IMR-90 (cell line): ENCODE measurements at regions not wholly inside any gene's neighbourhood (a gene's known extent, or its start where the extent isn't known, plus 50 kb on each side); places are given as distances from the start of the nearest gene placed in this dataset.

ENCODE experiments used
- ATAC-seq: fragments of 200-7000 bp; cut with Tn5 transposase; 2 replicates; pipeline ENCODE4 v1.9.1; 2020; ENCODE audit warnings: low read depth, mild to moderate bottlenecking, moderate library complexity
- BruUV-seq: library from RNA; stranded (reverse); fragments of 400-500 nt; replicated peaks from 2 replicates; lab custom pipeline; 2021; lab: Mats Ljungman, UMichigan
- CTCF ChIA-PET: fragments of 300-600 bp; formaldehyde crosslinking; extraction: SDS; loops from one replicate; lab custom pipeline; 2021; ENCODE audit warnings: antibody characterized with exemption; lab: Yijun Ruan, JAX
- POLR2A ChIA-PET: fragments of 300-600 bp; sonication (Branson Sonifier 250); formaldehyde crosslinking; loops from one replicate; lab custom pipeline; 2022; ENCODE audit warnings: antibody characterized with exemption; ENCODE audit not compliant: unreplicated experiment; lab: Charles Lee
- DNase-seq: peaks from one replicate; pipeline ENCODE4 v3.0.0; 2013
- H2AFZ ChIP-seq: replicated peaks from 2 replicates; pipeline ENCODE3; 2013; ENCODE audit warnings: low read length, mild to moderate bottlenecking; ENCODE audit not compliant: poor library complexity
- H2AK5ac ChIP-seq: 2 replicates; pipeline ENCODE4 v1.6.1; 2013; ENCODE audit warnings: low read depth, low read length, inconsistent platforms
- H2AK9ac ChIP-seq: replicated peaks from 2 replicates; pipeline ENCODE3; 2013; ENCODE audit warnings: mild to moderate bottlenecking, low read depth, low read length, moderate library complexity; ENCODE audit not compliant: poor library complexity
- H2BK120ac ChIP-seq: 2 replicates; pipeline ENCODE4 v1.6.1; 2013; ENCODE audit warnings: low read depth, low read length, inconsistent platforms
- H2BK15ac ChIP-seq: 3 replicates; pipeline ENCODE4 v1.6.1; 2013; ENCODE audit warnings: low read depth, low read length, inconsistent platforms
- H2BK20ac ChIP-seq: 2 replicates; pipeline ENCODE4 v1.6.1; 2013; ENCODE audit warnings: low read depth, mild to moderate bottlenecking, inconsistent platforms, low read length, moderate library complexity
- H2BK5ac ChIP-seq: 2 replicates; pipeline ENCODE4 v1.6.1; 2013; ENCODE audit warnings: mild to moderate bottlenecking, low read depth, low read length, inconsistent platforms; ENCODE audit not compliant: poor library complexity, severe bottlenecking
- H3K14ac ChIP-seq: replicated peaks from 2 replicates; pipeline ENCODE4 v1.6.1; 2013; ENCODE audit warnings: low read depth, low read length, inconsistent platforms
- H3K18ac ChIP-seq: 2 replicates; pipeline ENCODE4 v1.6.1; 2013; ENCODE audit warnings: low read depth, low read length, control low read depth
- H3K23ac ChIP-seq: 2 replicates; pipeline ENCODE4 v1.6.1; 2013; ENCODE audit warnings: low read depth, low read length, inconsistent platforms
- H3K27ac ChIP-seq: 2 replicates; pipeline ENCODE4 v1.5.1; 2013; ENCODE audit warnings: mild to moderate bottlenecking, control low read depth, low read length; ENCODE audit not compliant: insufficient read depth
- H3K27me3 ChIP-seq: 2 replicates; pipeline ENCODE4 v1.6.1; 2013; ENCODE audit warnings: low read length; ENCODE audit not compliant: control insufficient read depth, insufficient read depth
- H3K36me3 ChIP-seq: 2 replicates; pipeline ENCODE4 v1.6.1; 2013; ENCODE audit warnings: low read length, mixed read lengths; ENCODE audit not compliant: control insufficient read depth, insufficient read depth
- H3K4ac ChIP-seq: 2 replicates; pipeline ENCODE4 v1.6.1; 2013; ENCODE audit warnings: low read depth, low read length, inconsistent platforms
- H3K4me1 ChIP-seq: 2 replicates; pipeline ENCODE4 v1.6.1; 2013; ENCODE audit warnings: low read length, mixed read lengths; ENCODE audit not compliant: control insufficient read depth, insufficient read depth
- H3K4me2 ChIP-seq: 2 replicates; pipeline ENCODE4 v1.6.1; 2013; ENCODE audit warnings: low read depth, mild to moderate bottlenecking, control low read depth, low read length, moderate library complexity
- H3K4me3 ChIP-seq: 2 replicates; pipeline ENCODE4 v1.5.1; 2013; ENCODE audit warnings: low read depth, mild to moderate bottlenecking, control low read depth, low read length, moderate library complexity; ENCODE audit not compliant: insufficient read depth
- H3K56ac ChIP-seq: 2 replicates; pipeline ENCODE4 v1.6.1; 2013; ENCODE audit warnings: low read length, inconsistent platforms; ENCODE audit not compliant: insufficient read depth; ENCODE audit errors: extremely low read depth
- H3K79me1 ChIP-seq, 2 experiments: 2 replicates each; pipeline ENCODE4 v1.6.1; 2013; ENCODE audit warnings: low read length in 2 of 2, inconsistent platforms in 1 of 2, low read depth in 1 of 2
- H3K9ac ChIP-seq: 2 replicates; pipeline ENCODE4 v1.6.1; 2013; ENCODE audit warnings: low read depth, low read length, control low read depth
- H3K9me1 ChIP-seq: 2 replicates; pipeline ENCODE4 v1.6.1; 2013; ENCODE audit warnings: low read length, inconsistent platforms; ENCODE audit not compliant: insufficient read depth
- H3K9me3 ChIP-seq: 2 replicates; pipeline ENCODE4 v1.6.1; 2013; ENCODE audit warnings: low read length; ENCODE audit not compliant: control insufficient read depth, insufficient read depth
- H4K20me1 ChIP-seq: 2 replicates; pipeline ENCODE4 v1.6.1; 2013; ENCODE audit warnings: low read length, inconsistent platforms; ENCODE audit not compliant: insufficient read depth
- H4K5ac ChIP-seq: 2 replicates; pipeline ENCODE4 v1.6.1; 2013; ENCODE audit warnings: mild to moderate bottlenecking, low read depth, low read length, control low read depth
- H4K8ac ChIP-seq, 2 experiments: 2 replicates each; pipeline ENCODE4 v1.6.1; 2013; ENCODE audit warnings: low read depth in 2 of 2, low read length in 2 of 2, control low read depth in 1 of 2, inconsistent platforms in 1 of 2
- H4K91ac ChIP-seq: 2 replicates; pipeline ENCODE4 v1.6.1; 2013; ENCODE audit warnings: low read depth, low read length, inconsistent platforms; ENCODE audit not compliant: insufficient read depth
- BHLHE40 ChIP-seq: fragments of 150-350 bp; IDR thresholded peaks from 2 replicates; pipeline ENCODE4 v1.6.1; 2016; ENCODE audit warnings: mild to moderate bottlenecking, low read depth, low read length
- CEBPB ChIP-seq: IDR thresholded peaks from 2 replicates; pipeline ENCODE4 v1.6.1; 2012; ENCODE audit warnings: low read depth, low read length, improper control_type of control experiment
- CHD1 ChIP-seq: IDR thresholded peaks from 2 replicates; pipeline ENCODE4 v1.6.1; 2012; ENCODE audit warnings: low read depth, low read length, improper control_type of control experiment
- CTCF ChIP-seq: conservative IDR thresholded peaks from 2 replicates; pipeline ENCODE4 v1.5.1; 2012; ENCODE audit warnings: mild to moderate bottlenecking, low read depth, low read length, improper control_type of control experiment
- ELK1 ChIP-seq: fragments of 150-350 bp; IDR thresholded peaks from 2 replicates; pipeline ENCODE4 v1.6.1; 2016; ENCODE audit warnings: low read depth, mild to moderate bottlenecking, low read length, moderate library complexity, borderline replicate concordance
- FOS ChIP-seq: fragments of 150-350 bp; IDR thresholded peaks from 2 replicates; pipeline ENCODE4 v1.6.1; 2016; ENCODE audit warnings: low read depth, low read length
- MAFK ChIP-seq: IDR thresholded peaks from 2 replicates; pipeline ENCODE4 v1.6.1; 2012; ENCODE audit warnings: low read depth, low read length, improper control_type of control experiment
- MAZ ChIP-seq: IDR thresholded peaks from 2 replicates; pipeline ENCODE4 v1.6.1; 2012; ENCODE audit warnings: low read depth, mild to moderate bottlenecking, low read length, improper control_type of control experiment, moderate library complexity, borderline replicate concordance
- MXI1 ChIP-seq: IDR thresholded peaks from 2 replicates; pipeline ENCODE4 v1.6.1; 2012; ENCODE audit warnings: low read depth, mild to moderate bottlenecking, low read length, moderate library complexity, borderline replicate concordance
- NFE2L2 ChIP-seq: fragments of 150-350 bp; IDR thresholded peaks from 2 replicates; pipeline ENCODE4 v1.6.1; 2016; ENCODE audit warnings: low read depth, mild to moderate bottlenecking, low read length
- RAD21 ChIP-seq: IDR thresholded peaks from 2 replicates; pipeline ENCODE4 v1.6.1; 2012; ENCODE audit warnings: low read length, improper control_type of control experiment
- RCOR1 ChIP-seq: IDR thresholded peaks from 2 replicates; pipeline ENCODE4 v1.6.1; 2012; ENCODE audit warnings: mild to moderate bottlenecking, low read length, improper control_type of control experiment; ENCODE audit not compliant: insufficient replicate concordance
- RFX5 ChIP-seq: IDR thresholded peaks from 2 replicates; pipeline ENCODE4 v1.8.0; 2012; ENCODE audit warnings: low read depth, mild to moderate bottlenecking, low read length, moderate library complexity
- SMC3 ChIP-seq: fragments of 150-350 bp; IDR thresholded peaks from 2 replicates; pipeline ENCODE4 v1.6.1; 2016; ENCODE audit warnings: low read depth, mild to moderate bottlenecking, antibody characterized with exemption, low read length, moderate library complexity
- USF2 ChIP-seq: fragments of 150-350 bp; IDR thresholded peaks from 2 replicates; pipeline ENCODE4 v1.6.1; 2017; ENCODE audit warnings: mild to moderate bottlenecking, antibody characterized with exemption, low read length, low read depth
- WGBS, 2 experiments: methylation state at CpG; one replicate each; pipeline versions ENCODE4 v1.1.5 to v1.1.7; 2013; ENCODE audit warnings: missing lambda C conversion rate in 2 of 2; ENCODE audit not compliant: insufficient read length in 1 of 2; ENCODE audit errors: extremely low coverage in 2 of 2; 5-methylcytosine and 5-hydroxymethylcytosine counted together
- dilution Hi-C: fragments of 300-500 bp; cut with HindIII; formaldehyde crosslinking; loops from one replicate; pipeline ENCODE4 v1.14.3; 2018; ENCODE audit warnings: low sequenced_read_pairs; ENCODE audit not compliant: unreplicated experiment
- in situ Hi-C: fragments of 300-500 bp; cut with MboI; formaldehyde crosslinking; loops from 3 replicates; pipeline ENCODE4 v1.14.3; 2019; ENCODE audit warnings: low sequenced_read_pairs, inconsistent platforms, mixed read lengths
- intact Hi-C: fragments of 100-400 bp; cut with micrococcal nuclease; formaldehyde crosslinking; loops from 2 replicates; pipeline ENCODE4 v1.10.0; 2022

- Histone ChIP-seq H4K20me1 (no peaks in the 10 kb centered on the region), H3K27ac (no peak overlapping the region), H4K8ac (no peak overlapping the region), H2BK120ac (no peak overlapping the region), H3K23ac (no peak overlapping the region), H2BK5ac (no peak overlapping the region), H2AFZ (no peak overlapping the region), H3K9me3 (peaks cover 3% of the 10 kb centered on the region), H3K79me1 (no peaks in the 10 kb centered on the region), H3K27me3 (no peaks in the 10 kb centered on the region), H3K4ac (no peak overlapping the region), H2BK20ac (no peak overlapping the region), H2BK15ac (no peak overlapping the region), H3K4me2 (no peak overlapping the region), H3K4me3 (no peak overlapping the region), H3K36me3 (no peaks in the 10 kb centered on the region), H4K91ac (no peak overlapping the region), H2AK5ac (no peak overlapping the region), H3K9ac (no peak overlapping the region), H4K5ac (no peak overlapping the region), H3K9me1 (no peaks in the 10 kb centered on the region), H3K4me1 (no peaks in the 10 kb centered on the region), H2AK9ac (no peak overlapping the region), H3K14ac (no peak overlapping the region), H3K18ac (no peak overlapping the region), H3K56ac (no peak overlapping the region)
- in situ Hi-C loops, result no loop called here
- intact Hi-C loops, result no loop called here
- ChIA-PET CTCF (no interaction called here), POLR2A (no interaction called here)
- WGBS, 2 experiments, result 70% methylated on average over 2 of the region's 8 CpGs; no CpG with 5 or more reads in 1 of the 2 experiments
- TF ChIP-seq SMC3, result no peak
- TF ChIP-seq MXI1, result no peak
- no peak for TF ChIP-seq ELK1
- no peak for TF ChIP-seq RCOR1
- TF ChIP-seq BHLHE40, result no peak
- TF ChIP-seq RAD21, result no peak
- TF ChIP-seq NFE2L2, result no peak
- no peak for TF ChIP-seq CHD1
- no peak for TF ChIP-seq CTCF
- no peak for TF ChIP-seq MAFK
- TF ChIP-seq FOS, result no peak
- no peak for TF ChIP-seq MAZ
- TF ChIP-seq USF2, result no peak
- no peak for TF ChIP-seq RFX5
- no peak for TF ChIP-seq CEBPB
- no TSS peak for BruUV-seq
- DNase-seq (no peak), ATAC-seq (no peak)
- dilution Hi-C loops, result no loop called here
Measured at GRCh38 chr2:7766088-7766722, 849.0 kb downstream of the RNF144A start.
